ENCODE measurements at regions not wholly inside any gene's neighbourhood (a gene's known extent, or its start where the extent isn't known, plus 50 kb on each side); places are given as distances from the start of the nearest gene placed in this dataset.

GRCh38 chr3:79820089-79820488 lies 52.3 kb upstream of the ROBO1 start:
- no peaks in the 10 kb centered on the region for H3K27me3 Mint-ChIP-seq
- H3K4me3 Mint-ChIP-seq, result no peak overlapping the region
- H3K36me3 Mint-ChIP-seq, result no peaks in the 10 kb centered on the region
- no peak overlapping the region for H3K27ac Mint-ChIP-seq
- peaks cover 18% of the 10 kb centered on the region for H3K9me3 Mint-ChIP-seq
- no peak for DNase-seq
- H3K4me1 Mint-ChIP-seq, result no peaks in the 10 kb centered on the region

DNA sequence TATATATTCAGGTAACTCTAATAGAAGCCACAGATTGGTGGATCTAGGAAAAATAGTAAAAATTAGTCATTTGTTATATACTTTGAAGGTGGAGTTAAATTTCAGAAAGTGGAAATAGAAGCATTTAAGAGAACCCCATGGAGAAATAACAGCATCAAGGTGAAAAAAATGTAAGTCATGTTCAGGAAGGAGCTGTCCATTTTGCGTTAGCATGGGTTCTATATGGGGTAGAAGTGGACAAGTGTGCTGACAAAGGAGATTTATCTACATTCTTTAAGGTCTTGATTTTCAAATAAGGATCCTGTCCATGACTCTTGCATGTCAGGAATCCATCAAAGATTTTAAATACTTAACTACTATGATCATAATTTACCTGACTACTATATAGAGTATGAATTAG lies 50.2 kb upstream of the ROBO1 start:
- no peak for DNase-seq
- Mint-ChIP-seq H3K9me3 (peaks cover 23% of the 10 kb centered on the region), H3K27ac (no peak overlapping the region), H3K36me3 (no peaks in the 10 kb centered on the region), H3K27me3 (no peaks in the 10 kb centered on the region), H3K4me1 (no peaks in the 10 kb centered on the region), H3K4me3 (no peak overlapping the region)
